NCI-H524 (cell line): ENCODE measurements at regions not wholly inside any gene's neighbourhood (a gene's known extent, or its start where the extent isn't known, plus 50 kb on each side); places are given as distances from the start of the nearest gene placed in this dataset.

ENCODE experiments used
- DNase-seq, 2 experiments: peaks; one replicate each; lab custom pipeline; 2025; lab: John Stamatoyannopoulos, UW

- DNase-seq, result no peak
Observed at GRCh38 chr12:67797185-67797741, 148.7 kb downstream of the DYRK2 start.

GRCh38 chr12:67797753-67798152, 149.2 kb downstream of the DYRK2 start:
- no peak for DNase-seq

GRCh38 chr12:67798768-67799167, 150.2 kb downstream of the DYRK2 start:
- no peak for DNase-seq

GRCh38 chr12:67802731-67803130, 154.2 kb downstream of the DYRK2 start:
- DNase-seq, result no peak

GRCh38 chr12:67803278-67803993, 154.9 kb downstream of the DYRK2 start:
- DNase-seq, result no peak

- no peak for DNase-seq
Observed at GRCh38 chr12:67804168-67804567, 155.6 kb downstream of the DYRK2 start.

GRCh38 chr12:67807814-67808213, 159.3 kb downstream of the DYRK2 start:
- DNase-seq, result no peak

GRCh38 chr12:67810166-67810565, 161.6 kb downstream of the DYRK2 start:
- DNase-seq, result no peak

- no peak for DNase-seq
Observed at GRCh38 chr12:67811437-67812361, 163.2 kb downstream of the DYRK2 start.

GRCh38 chr12:67813456-67813904, 164.9 kb downstream of the DYRK2 start:
- DNase-seq, result no peak

GRCh38 chr12:67816269-67816668, 167.7 kb downstream of the DYRK2 start:
- DNase-seq, result no peak

GRCh38 chr12:67818459-67818903, 169.9 kb downstream of the DYRK2 start:
- no peak for DNase-seq

GRCh38 chr12:67819902-67820301, 169.3 kb upstream of the IFNG-AS1 start:
- no peak for DNase-seq

- DNase-seq, result no peak
Observed at GRCh38 chr12:67820694-67821093, 168.6 kb upstream of the IFNG-AS1 start.

- DNase-seq, result no peak
Observed at GRCh38 chr12:67822826-67823225, 166.4 kb upstream of the IFNG-AS1 start.

- DNase-seq, result no peak
Observed at GRCh38 chr12:67826148-67826547, 163.1 kb upstream of the IFNG-AS1 start.

- DNase-seq, result no peak
Observed at GRCh38 chr12:67826946-67827720, 162.1 kb upstream of the IFNG-AS1 start.

- DNase-seq, result no peak
Observed at GRCh38 chr12:67827820-67828383, 161.3 kb upstream of the IFNG-AS1 start.

GRCh38 chr12:67829896-67830295, 159.4 kb upstream of the IFNG-AS1 start:
- DNase-seq, result no peak

- no peak for DNase-seq
Observed at GRCh38 chr12:67832155-67832554, 157.1 kb upstream of the IFNG-AS1 start.

GRCh38 chr12:67833602-67834001, 155.6 kb upstream of the IFNG-AS1 start:
- DNase-seq, result no peak

- no peak for DNase-seq
Observed at GRCh38 chr12:67837876-67838275, 151.4 kb upstream of the IFNG-AS1 start.
